LNCAP (cell line): ENCODE measurements at regions not wholly inside any gene's neighbourhood (a gene's known extent, or its start where the extent isn't known, plus 50 kb on each side); places are given as distances from the start of the nearest gene placed in this dataset.

Experiments used
- TF ChIP-seq, protein P1 (sequence below): fragments of 450-650 bp; IDR thresholded peaks from 2 replicates; pipeline ENCODE4 v1.5.1; 2017; ENCODE audit warnings: mild to moderate bottlenecking

DNA sequence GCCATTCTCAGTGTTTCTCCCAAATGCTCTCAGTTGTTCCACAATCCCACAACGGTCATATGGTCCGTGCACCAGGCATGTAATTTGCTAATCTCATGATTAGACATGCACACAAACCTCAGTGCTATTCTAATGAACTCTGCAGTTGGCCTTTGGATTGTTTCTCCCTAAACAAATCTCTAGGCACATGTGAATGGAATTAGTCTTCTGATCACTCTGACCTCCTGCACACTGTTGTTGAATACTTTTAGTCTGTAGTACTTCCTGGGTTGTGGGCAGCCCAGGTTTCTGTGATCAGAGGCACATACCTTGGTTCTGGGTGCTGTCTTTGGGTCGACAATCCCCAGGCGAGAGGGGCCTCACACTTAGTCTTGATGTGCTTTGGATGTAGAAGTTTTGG is 498.7 kb upstream of the SPRED2 start:
- TF ChIP-seq, protein P1, sequence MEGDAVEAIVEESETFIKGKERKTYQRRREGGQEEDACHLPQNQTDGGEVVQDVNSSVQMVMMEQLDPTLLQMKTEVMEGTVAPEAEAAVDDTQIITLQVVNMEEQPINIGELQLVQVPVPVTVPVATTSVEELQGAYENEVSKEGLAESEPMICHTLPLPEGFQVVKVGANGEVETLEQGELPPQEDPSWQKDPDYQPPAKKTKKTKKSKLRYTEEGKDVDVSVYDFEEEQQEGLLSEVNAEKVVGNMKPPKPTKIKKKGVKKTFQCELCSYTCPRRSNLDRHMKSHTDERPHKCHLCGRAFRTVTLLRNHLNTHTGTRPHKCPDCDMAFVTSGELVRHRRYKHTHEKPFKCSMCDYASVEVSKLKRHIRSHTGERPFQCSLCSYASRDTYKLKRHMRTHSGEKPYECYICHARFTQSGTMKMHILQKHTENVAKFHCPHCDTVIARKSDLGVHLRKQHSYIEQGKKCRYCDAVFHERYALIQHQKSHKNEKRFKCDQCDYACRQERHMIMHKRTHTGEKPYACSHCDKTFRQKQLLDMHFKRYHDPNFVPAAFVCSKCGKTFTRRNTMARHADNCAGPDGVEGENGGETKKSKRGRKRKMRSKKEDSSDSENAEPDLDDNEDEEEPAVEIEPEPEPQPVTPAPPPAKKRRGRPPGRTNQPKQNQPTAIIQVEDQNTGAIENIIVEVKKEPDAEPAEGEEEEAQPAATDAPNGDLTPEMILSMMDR = no peak

DNA sequence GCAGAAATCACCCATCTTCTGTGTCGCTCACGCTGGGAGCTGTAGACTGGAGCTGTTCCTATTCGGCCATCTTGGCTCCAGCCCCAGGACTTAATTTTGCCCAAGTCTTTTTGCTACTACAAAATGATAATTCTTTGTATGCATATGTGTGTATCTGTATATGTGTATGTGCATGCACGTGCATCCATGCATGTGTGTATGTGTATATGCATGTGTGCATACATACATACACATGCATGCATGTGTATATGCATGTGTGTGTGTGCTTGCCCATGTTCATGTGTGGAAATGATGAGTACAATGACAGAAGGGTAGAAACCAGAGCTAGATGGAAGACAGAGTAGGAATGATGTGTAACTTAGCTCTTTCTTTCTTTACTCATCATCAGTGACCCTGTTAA is 497.9 kb upstream of the SPRED2 start:
- TF ChIP-seq, protein P1 = no peak

DNA sequence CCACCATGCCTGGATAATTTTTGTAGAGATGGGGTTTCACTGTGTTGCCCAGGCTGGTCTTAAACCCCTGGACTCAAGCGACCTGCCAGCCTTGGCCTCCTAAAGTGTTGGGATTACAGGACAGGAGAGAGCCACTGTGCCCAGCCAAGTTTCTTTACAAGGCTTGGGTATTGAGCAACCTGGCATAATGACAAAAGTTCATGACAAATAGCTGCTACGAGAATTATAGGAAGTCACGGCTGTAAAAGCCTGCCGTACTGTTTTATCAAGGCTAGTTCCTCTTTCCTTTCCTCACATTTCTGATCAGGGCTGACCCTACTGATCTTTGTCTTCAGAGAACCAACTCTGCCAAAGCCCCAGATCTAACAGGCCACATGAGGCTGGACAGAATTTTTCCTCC is 490.4 kb upstream of the SPRED2 start:
- TF ChIP-seq, protein P1 = no peak

DNA sequence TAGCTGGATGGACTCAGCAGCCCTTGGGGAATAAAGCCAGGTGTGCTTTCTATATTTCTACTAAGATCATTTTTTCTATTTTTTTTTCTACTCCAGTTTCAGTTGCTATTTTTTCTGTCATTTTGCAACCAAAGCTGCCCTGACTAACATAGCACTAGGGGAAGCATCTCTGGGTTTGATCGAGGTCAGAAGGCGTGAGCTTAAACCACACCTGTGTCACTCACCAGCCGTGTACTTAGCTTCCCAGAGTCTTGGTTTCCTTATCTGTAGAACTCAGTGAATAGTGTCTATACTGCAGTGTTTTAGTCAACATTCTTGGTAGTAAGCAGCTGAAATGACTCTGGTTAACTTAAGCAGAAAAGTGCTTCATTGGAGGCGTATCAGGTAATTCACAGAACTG is 489.6 kb upstream of the SPRED2 start:
- TF ChIP-seq, protein P1 = no peak

DNA sequence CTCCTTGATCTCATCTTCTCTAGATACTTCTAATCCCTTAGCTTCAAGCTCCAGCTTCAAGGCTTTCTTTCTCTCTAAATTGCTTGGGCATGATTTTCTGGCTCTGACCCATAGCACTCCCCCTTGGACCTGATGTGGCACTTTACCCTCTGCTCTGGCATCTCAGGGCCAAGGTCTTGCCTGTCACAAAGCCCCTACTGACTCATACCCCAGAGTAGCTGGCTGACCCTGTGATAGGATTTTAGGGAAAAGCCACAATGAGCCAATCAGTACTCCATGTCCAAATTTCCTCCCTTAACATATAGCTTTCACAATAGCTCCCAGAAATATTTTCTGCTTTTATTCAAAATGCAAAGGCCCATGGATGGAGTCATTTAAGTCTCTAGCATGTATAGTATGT is 488.7 kb upstream of the SPRED2 start:
- TF ChIP-seq, protein P1 = no peak

DNA sequence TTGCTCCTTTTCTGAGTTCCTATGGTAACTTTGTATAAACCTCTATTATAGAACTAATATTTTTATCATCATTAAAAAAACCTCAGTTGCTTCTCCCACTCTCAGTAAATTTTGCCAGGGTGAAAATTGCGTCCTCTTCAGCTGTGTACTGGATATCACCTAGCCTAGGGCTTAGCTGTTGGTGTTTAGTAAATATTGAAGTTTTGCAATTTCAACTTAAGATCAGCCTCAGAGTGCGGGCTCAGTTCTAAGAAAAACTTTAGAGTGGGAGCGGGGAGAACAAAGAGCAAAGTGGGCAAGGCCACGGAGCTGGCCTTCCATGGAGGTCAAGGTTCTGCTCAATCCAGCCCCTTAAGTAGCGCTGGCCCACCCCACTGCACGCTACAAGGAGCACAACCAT is 488.3 kb upstream of the SPRED2 start:
- TF ChIP-seq, protein P1 = no peak

DNA sequence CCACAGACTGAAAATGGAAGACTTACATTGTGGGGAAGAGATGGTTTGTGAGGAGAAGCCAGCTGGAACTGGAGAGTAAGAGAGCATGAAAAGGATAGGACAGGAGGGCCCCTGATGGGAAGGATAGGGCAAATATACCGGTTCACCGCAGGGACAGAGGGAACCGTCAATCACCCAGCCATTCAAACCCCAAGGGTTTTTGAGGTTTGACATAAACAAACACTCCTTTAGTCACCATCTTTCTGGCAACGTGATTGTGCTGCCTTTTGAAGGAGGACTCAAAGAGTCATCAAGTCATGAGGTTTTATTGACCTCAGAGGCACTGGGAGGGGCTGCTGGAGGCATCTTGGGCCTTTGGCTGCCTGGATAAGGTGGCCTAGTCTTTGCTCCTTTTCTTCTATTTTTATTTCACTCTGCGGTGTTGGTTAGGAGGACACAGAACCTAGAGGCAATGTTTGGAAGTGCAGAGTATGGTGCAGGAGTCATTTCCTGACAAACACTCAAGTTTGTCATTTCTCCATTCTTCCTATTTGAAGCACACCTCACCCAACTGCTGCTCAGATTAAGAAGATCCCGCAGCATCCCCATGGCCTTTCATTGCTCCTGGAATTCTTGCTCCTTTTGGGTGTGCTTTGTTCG is 487.3 kb upstream of the SPRED2 start:
- TF ChIP-seq, protein P1 = no peak

DNA sequence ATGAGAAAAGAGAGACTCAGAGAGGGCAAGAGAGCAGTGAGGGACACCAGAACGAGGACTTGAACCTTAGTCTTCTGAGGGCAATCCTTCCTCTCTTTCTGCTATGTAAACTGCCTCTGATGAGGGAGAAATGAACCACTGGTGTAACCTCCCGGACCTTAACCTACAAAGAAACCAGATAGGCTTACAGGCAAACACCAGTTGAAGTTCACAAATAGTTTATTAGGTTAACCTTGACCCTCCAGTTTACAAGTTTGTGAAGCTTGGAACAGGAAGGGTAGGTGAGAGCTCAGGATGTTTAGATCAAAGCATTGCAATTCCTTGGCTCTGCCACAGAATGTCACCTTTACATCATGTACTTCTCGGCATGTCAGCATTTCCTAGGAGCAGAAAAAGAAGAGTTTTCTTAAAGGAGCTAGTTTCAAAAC is 486.4 kb upstream of the SPRED2 start:
- TF ChIP-seq, protein P1 = peak; percentile 39; the same call in 1 of the 2 replicates
